GM21447 (cell line): ENCODE measurements at regions not wholly inside any gene's neighbourhood (a gene's known extent, or its start where the extent isn't known, plus 50 kb on each side); places are given as distances from the start of the nearest gene placed in this dataset.
"Not testable (repeated sequence)": the region's sequence is repeated elsewhere in the genome, so short reads cannot be mapped to it uniquely, and the experiment has no call there.

Experiments used
- ATAC-seq: cut with Tn5 transposase; IDR thresholded peaks from one replicate; pipeline ENCODE4 v1.9.1; 2021; ENCODE audit not compliant: unreplicated experiment

GRCh38 chr10:9009505-9009904, 955.0 kb downstream of the GATA3 start:
- ATAC-seq: no peak

GRCh38 chr10:9010093-9010492, 955.6 kb downstream of the GATA3 start:
- ATAC-seq: no peak

- ATAC-seq: no peak
Measured at GRCh38 chr10:9010931-9011670, 956.6 kb downstream of the GATA3 start.

GRCh38 chr10:9012312-9012711, 957.8 kb downstream of the GATA3 start:
- ATAC-seq: no peak

GRCh38 chr10:9015005-9015404, 960.5 kb downstream of the GATA3 start:
- ATAC-seq: no peak

- no peak for ATAC-seq
Measured at GRCh38 chr10:9015447-9015846, 961.0 kb downstream of the GATA3 start.

- no peak for ATAC-seq
Measured at GRCh38 chr10:9016930-9017329, 962.4 kb downstream of the GATA3 start.

- ATAC-seq: no peak
Measured at GRCh38 chr10:9018195-9019173, 964.0 kb downstream of the GATA3 start.

GRCh38 chr10:9023206-9023605, 968.7 kb downstream of the GATA3 start:
- ATAC-seq: no peak

GRCh38 chr10:9024210-9024609, 969.7 kb downstream of the GATA3 start:
- ATAC-seq: no peak

GRCh38 chr10:9028231-9028630, 973.7 kb downstream of the GATA3 start:
- no peak for ATAC-seq

- ATAC-seq: no peak
Measured at GRCh38 chr10:9035355-9035754, 980.9 kb downstream of the GATA3 start.

GRCh38 chr10:9036711-9037204, 982.3 kb downstream of the GATA3 start:
- ATAC-seq: no peak

- ATAC-seq: no peak
Measured at GRCh38 chr10:9038146-9038714, 983.7 kb downstream of the GATA3 start.

- no peak for ATAC-seq
Measured at GRCh38 chr10:9043466-9043865, 989.0 kb downstream of the GATA3 start.

GRCh38 chr10:9045311-9045710, 990.8 kb downstream of the GATA3 start:
- ATAC-seq: no peak

GRCh38 chr10:9051328-9051974, 997.0 kb downstream of the GATA3 start:
- ATAC-seq: no peak

GRCh38 chr10:9052767-9053166, 998.3 kb downstream of the GATA3 start:
- ATAC-seq: no peak

GRCh38 chr10:9056521-9056920, 1002.0 kb downstream of the GATA3 start:
- no peak for ATAC-seq

- not testable (repeated sequence) for ATAC-seq
Measured at GRCh38 chr10:9057293-9057692, 1002.8 kb downstream of the GATA3 start.

- ATAC-seq: no peak
Measured at GRCh38 chr10:9060314-9060713, 1005.8 kb downstream of the GATA3 start.
